Vagina (tissue), 2 donors: ENCODE measurements at regions not wholly inside any gene's neighbourhood (a gene's known extent, or its start where the extent isn't known, plus 50 kb on each side); places are given as distances from the start of the nearest gene placed in this dataset.

Experiments
- CTCF ChIP-seq, 3 experiments: fragments of 450-650 bp in 2 of 3; fragments of 200-600 bp in 1 of 3; sonication (generic) in 1 of 3; IDR thresholded peaks; one replicate each; pipeline ENCODE4 v1.5.1; 2017 to 2019; ENCODE audit warnings: antibody characterized with exemption in 3 of 3, mild to moderate bottlenecking in 2 of 3, moderate library complexity in 2 of 3
- POLR2AphosphoS5 ChIP-seq, 2 donors: sonication (generic); formaldehyde crosslinking; IDR thresholded peaks; one replicate each; pipeline ENCODE4 v1.9.0; 2017; ENCODE audit warnings: antibody characterized with exemption in 2 of 2, mild to moderate bottlenecking in 2 of 2, low read depth in 1 of 2; ENCODE audit not compliant: insufficient read depth in 1 of 2

- no peak for TF ChIP-seq CTCF (IDR thresholded peaks at IDR 0.05)
- no peak for TF ChIP-seq POLR2AphosphoS5 (IDR thresholded peaks at IDR 0.05; ENCODE audit: insufficient read depth in 1 of 2, low read depth in 1 of 2)
These were observed 805.6 kb upstream of the CXADR start for GRCh38 chr21:16707274-16707673.
